Kidney (tissue), 13 donors: ENCODE measurements at regions not wholly inside any gene's neighbourhood (a gene's known extent, or its start where the extent isn't known, plus 50 kb on each side); places are given as distances from the start of the nearest gene placed in this dataset.

Source experiments
- DNase-seq, 5 donors: peaks; one replicate each; pipeline ENCODE4 v3.0.0-alpha.2; 2013 to 2020
- FAIRE-seq: peaks from 2 replicates; lab custom pipeline; 2012; peaks lifted over from hg19 to GRCh38; lab: Jason Lieb, UNC
- H3K27ac ChIP-seq, 2 donors: one replicate each; pipeline ENCODE4 v1.7.0; 2013; ENCODE audit warnings: low read depth in 2 of 2, low read length in 2 of 2, inconsistent platforms in 1 of 2
- H3K27me3 ChIP-seq: one replicate; pipeline ENCODE4 v1.7.1; 2013; ENCODE audit warnings: low read length, inconsistent platforms; ENCODE audit not compliant: control insufficient read depth, insufficient read depth
- H3K36me3 ChIP-seq, 3 donors: one replicate each; pipeline versions ENCODE4 v1.7.0 to v1.7.1; 2013; ENCODE audit warnings: low read length in 3 of 3, control low read depth in 1 of 3, inconsistent platforms in 1 of 3; ENCODE audit not compliant: insufficient read depth in 3 of 3, control insufficient read depth in 2 of 3
- H3K4me1 ChIP-seq, 3 donors: one replicate each; pipeline versions ENCODE4 v1.7.0 to v1.7.1; 2013; ENCODE audit warnings: low read length in 3 of 3, inconsistent platforms in 1 of 3, low read depth in 1 of 3; ENCODE audit not compliant: control insufficient read depth in 2 of 3, insufficient read depth in 2 of 3
- H3K4me3 ChIP-seq, 3 donors: one replicate each; pipeline versions ENCODE4 v1.7.0 to v1.8.1; 2013; ENCODE audit warnings: low read length in 3 of 3, control low read depth in 1 of 3, inconsistent platforms in 1 of 3
- H3K9ac ChIP-seq, 3 donors: one replicate each; pipeline versions ENCODE4 v1.7.0 to v1.7.1; 2013; ENCODE audit warnings: low read length in 3 of 3, control low read depth in 1 of 3, inconsistent platforms in 1 of 3
- H3K9me3 ChIP-seq, 3 donors: one replicate each; pipeline versions ENCODE4 v1.7.0 to v1.7.1; 2013; ENCODE audit warnings: low read length in 3 of 3, control low read depth in 1 of 3, inconsistent platforms in 1 of 3; ENCODE audit not compliant: control insufficient read depth in 2 of 3, insufficient read depth in 1 of 3
- intact Hi-C: fragments of 100-400 bp; cut with DNase I; formaldehyde crosslinking; loops from one replicate; pipeline ENCODE4 v1.11.1; 2022
- TF ChIP-seq, protein P1 (sequence below): IDR thresholded peaks from 3 replicates; pipeline ENCODE4 v1.5.1; 2012; ENCODE audit warnings: mild to moderate bottlenecking, moderate library complexity, borderline replicate concordance; ENCODE audit not compliant: insufficient read depth; ENCODE audit errors: extremely low read depth
- donor health status: control.
- donor health status: control.
- donor health status: control.
- donor health status: control.
- donor health status: control.
- donor health status: DM: yes; HTN: yes; CAD: no.
- donor health status: Normal renal cell carcinoma (clear cell type).

GRCh38 chr13:70842062-70842644 lies 733.9 kb upstream of the KLHL1 start:
- DNase-seq (no peak), FAIRE-seq (no peak)
- Histone ChIP-seq H3K27ac (no peak overlapping the region), H3K9ac (no peak overlapping the region), H3K9me3 (no peaks in the 10 kb centered on the region), H3K36me3 (no peaks in the 10 kb centered on the region), H3K4me3 (no peak overlapping the region), H3K27me3 (no peaks in the 10 kb centered on the region), H3K4me1 (no peaks in the 10 kb centered on the region)
- TF ChIP-seq, protein P1, sequence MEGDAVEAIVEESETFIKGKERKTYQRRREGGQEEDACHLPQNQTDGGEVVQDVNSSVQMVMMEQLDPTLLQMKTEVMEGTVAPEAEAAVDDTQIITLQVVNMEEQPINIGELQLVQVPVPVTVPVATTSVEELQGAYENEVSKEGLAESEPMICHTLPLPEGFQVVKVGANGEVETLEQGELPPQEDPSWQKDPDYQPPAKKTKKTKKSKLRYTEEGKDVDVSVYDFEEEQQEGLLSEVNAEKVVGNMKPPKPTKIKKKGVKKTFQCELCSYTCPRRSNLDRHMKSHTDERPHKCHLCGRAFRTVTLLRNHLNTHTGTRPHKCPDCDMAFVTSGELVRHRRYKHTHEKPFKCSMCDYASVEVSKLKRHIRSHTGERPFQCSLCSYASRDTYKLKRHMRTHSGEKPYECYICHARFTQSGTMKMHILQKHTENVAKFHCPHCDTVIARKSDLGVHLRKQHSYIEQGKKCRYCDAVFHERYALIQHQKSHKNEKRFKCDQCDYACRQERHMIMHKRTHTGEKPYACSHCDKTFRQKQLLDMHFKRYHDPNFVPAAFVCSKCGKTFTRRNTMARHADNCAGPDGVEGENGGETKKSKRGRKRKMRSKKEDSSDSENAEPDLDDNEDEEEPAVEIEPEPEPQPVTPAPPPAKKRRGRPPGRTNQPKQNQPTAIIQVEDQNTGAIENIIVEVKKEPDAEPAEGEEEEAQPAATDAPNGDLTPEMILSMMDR, result no peak
- intact Hi-C loops, result no loop called here

- H3K27ac ChIP-seq, result no peak overlapping the region
- TF ChIP-seq, protein P1, result no peak
- DNase-seq, result no peak
- intact Hi-C loops, result no loop called here
- no peak for FAIRE-seq
- no peak overlapping the region for H3K9ac ChIP-seq
- no peaks in the 10 kb centered on the region for H3K9me3 ChIP-seq
- H3K36me3 ChIP-seq, result no peaks in the 10 kb centered on the region
- no peaks in the 10 kb centered on the region for H3K27me3 ChIP-seq
- no peaks in the 10 kb centered on the region for H3K4me1 ChIP-seq
- no peak overlapping the region for H3K4me3 ChIP-seq
Observed at GRCh38 chr13:70841240-70842061, 733.2 kb upstream of the KLHL1 start.

DNA sequence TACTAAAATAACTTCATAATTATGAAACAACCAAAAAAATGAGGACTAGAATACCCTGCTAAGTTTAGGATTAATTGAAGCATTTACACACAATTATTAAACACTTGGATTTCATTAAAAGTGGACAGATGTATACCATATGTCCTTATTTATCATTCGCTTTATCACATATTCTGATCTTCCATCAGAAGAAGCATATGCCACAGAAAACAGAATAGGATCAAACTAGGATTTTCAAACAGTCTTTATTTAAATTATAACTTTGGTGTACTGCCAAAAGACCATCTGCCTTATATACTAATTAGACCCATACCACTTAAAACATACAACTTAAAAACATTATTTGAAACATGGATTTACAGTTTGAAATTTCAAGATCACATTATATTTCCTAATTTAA lies 727.1 kb upstream of the KLHL1 start:
- Histone ChIP-seq H3K4me3 (no peak overlapping the region), H3K4me1 (no peaks in the 10 kb centered on the region), H3K36me3 (no peaks in the 10 kb centered on the region), H3K9me3 (no peaks in the 10 kb centered on the region), H3K27me3 (no peaks in the 10 kb centered on the region), H3K27ac (no peak overlapping the region), H3K9ac (no peak overlapping the region)
- intact Hi-C loops, result no loop called here
- TF ChIP-seq, protein P1, result no peak
- FAIRE-seq, result no peak
- no peak for DNase-seq
